Neural cell (in vitro differentiated cells): ENCODE measurements at regions not wholly inside any gene's neighbourhood (a gene's known extent, or its start where the extent isn't known, plus 50 kb on each side); places are given as distances from the start of the nearest gene placed in this dataset.

Experiments
- H2AFZ ChIP-seq: fragments of 200-600, 300-800 bp; sonication (generic), shearing (Covaris generic); 2 replicates; pipeline ENCODE4 v1.6.0; 2014; ENCODE audit warnings: low read depth, mild to moderate bottlenecking, antibody characterized with exemption, low read length, moderate library complexity
- H3F3A ChIP-seq: fragments of 200-600 bp; shearing (Covaris generic); 2 replicates; pipeline ENCODE4 v1.6.1; 2016; ENCODE audit warnings: mild to moderate bottlenecking, moderate library complexity, mixed read lengths, antibody characterized with exemption, low read length; ENCODE audit not compliant: insufficient read depth, poor library complexity, severe bottlenecking
- H3K27ac ChIP-seq: fragments of 200-600, 300-800 bp; sonication (generic), shearing (Covaris generic); 2 replicates; pipeline ENCODE4 v1.5.1; 2014; ENCODE audit warnings: mild to moderate bottlenecking, low read length, moderate library complexity
- H3K27me3 ChIP-seq: fragments of 300-800, 200-600 bp; sonication (generic), shearing (Covaris generic); 2 replicates; pipeline ENCODE4 v1.6.0; 2014; ENCODE audit warnings: mild to moderate bottlenecking, low read depth, low read length, moderate library complexity; ENCODE audit not compliant: insufficient read depth
- H3K36me3 ChIP-seq: fragments of 300-800, 200-600 bp; sonication (generic), shearing (Covaris generic); 2 replicates; pipeline ENCODE4 v1.5.1; 2014; ENCODE audit warnings: mild to moderate bottlenecking, antibody characterized with exemption, low read length, moderate library complexity; ENCODE audit not compliant: insufficient read depth
- H3K4me2 ChIP-seq: fragments of 300-800, 200-600 bp; sonication (generic), shearing (Covaris generic); 2 replicates; pipeline ENCODE4 v1.6.0; 2014; ENCODE audit warnings: mild to moderate bottlenecking, low read length
- H3K4me3 ChIP-seq: fragments of 300-800, 200-600 bp; sonication (generic), shearing (Covaris generic); 2 replicates; pipeline ENCODE4 v1.5.1; 2014; ENCODE audit warnings: mild to moderate bottlenecking, low read length, moderate library complexity
- H3K79me2 ChIP-seq: fragments of 200-600 bp; shearing (Covaris generic); replicated peaks from 2 replicates; pipeline ENCODE4 v1.6.0; 2014; ENCODE audit warnings: mild to moderate bottlenecking, low read length, moderate library complexity; ENCODE audit not compliant: insufficient read depth
- H3K9ac ChIP-seq: fragments of 300-800, 200-600 bp; sonication (generic), shearing (Covaris generic); 2 replicates; pipeline ENCODE4 v1.6.1; 2016; ENCODE audit warnings: mild to moderate bottlenecking, low read length, mixed read lengths
- H3K9me2 ChIP-seq: fragments of 200-600 bp; shearing (Covaris generic); 2 replicates; pipeline ENCODE4 v1.6.1; 2016; ENCODE audit warnings: mild to moderate bottlenecking, low read length, mixed read lengths; ENCODE audit not compliant: insufficient read depth
- H3K9me3 ChIP-seq: fragments of 200-600, 300-800 bp; sonication (generic), shearing (Covaris generic); 2 replicates; pipeline ENCODE4 v1.6.1; 2016; ENCODE audit warnings: mild to moderate bottlenecking, mixed run types, low read length, moderate library complexity, mixed read lengths
- H4K20me1 ChIP-seq: fragments of 200-600 bp; shearing (Covaris generic); 2 replicates; pipeline ENCODE4 v1.6.1; 2016; ENCODE audit warnings: mild to moderate bottlenecking, mixed run types; ENCODE audit not compliant: insufficient read depth
- EP300 ChIP-seq: fragments of 450-650 bp; conservative IDR thresholded peaks from 2 replicates; pipeline ENCODE4 v1.6.1; 2014; ENCODE audit warnings: antibody characterized with exemption, mild to moderate bottlenecking, moderate library complexity; ENCODE audit not compliant: poor library complexity, severe bottlenecking
- EZH2 ChIP-seq: fragments of 200-600, 300-800 bp; shearing (Covaris generic), sonication (generic); IDR thresholded peaks from 2 replicates; pipeline ENCODE4 v1.6.1; 2014; ENCODE audit warnings: antibody characterized with exemption, low read length, borderline replicate concordance, mild to moderate bottlenecking; ENCODE audit not compliant: insufficient read depth, poor library complexity, severe bottlenecking
- MXI1 ChIP-seq: fragments of 450-650 bp; conservative IDR thresholded peaks from 2 replicates; pipeline ENCODE4 v1.6.1; 2014; ENCODE audit warnings: antibody characterized with exemption, mild to moderate bottlenecking; ENCODE audit not compliant: poor library complexity, severe bottlenecking
- POLR2AphosphoS5 ChIP-seq: IDR thresholded peaks from 2 replicates; pipeline ENCODE4 v1.6.1; 2012
- RAD21 ChIP-seq: fragments of 450-650 bp; conservative IDR thresholded peaks from 2 replicates; pipeline ENCODE4 v1.6.1; 2014; ENCODE audit warnings: antibody characterized with exemption, mild to moderate bottlenecking, moderate library complexity
- SMC3 ChIP-seq: fragments of 450-650 bp; conservative IDR thresholded peaks from 2 replicates; pipeline ENCODE4 v1.6.1; 2014; ENCODE audit warnings: antibody characterized with exemption, mild to moderate bottlenecking, moderate library complexity; ENCODE audit not compliant: poor library complexity
- TAF1 ChIP-seq: IDR thresholded peaks from 2 replicates; pipeline ENCODE4 v1.6.1; 2012; ENCODE audit warnings: low read depth
- TF ChIP-seq, protein P1 (sequence below): fragments of 450-650 bp; IDR thresholded peaks from 2 replicates; pipeline ENCODE4 v1.5.1; 2014; ENCODE audit warnings: antibody characterized with exemption, mild to moderate bottlenecking, moderate library complexity; ENCODE audit not compliant: poor library complexity, severe bottlenecking
- TF ChIP-seq, protein P2 (sequence below): IDR thresholded peaks from 2 replicates; pipeline ENCODE4 v1.6.1; 2012; ENCODE audit warnings: borderline replicate concordance

DNA sequence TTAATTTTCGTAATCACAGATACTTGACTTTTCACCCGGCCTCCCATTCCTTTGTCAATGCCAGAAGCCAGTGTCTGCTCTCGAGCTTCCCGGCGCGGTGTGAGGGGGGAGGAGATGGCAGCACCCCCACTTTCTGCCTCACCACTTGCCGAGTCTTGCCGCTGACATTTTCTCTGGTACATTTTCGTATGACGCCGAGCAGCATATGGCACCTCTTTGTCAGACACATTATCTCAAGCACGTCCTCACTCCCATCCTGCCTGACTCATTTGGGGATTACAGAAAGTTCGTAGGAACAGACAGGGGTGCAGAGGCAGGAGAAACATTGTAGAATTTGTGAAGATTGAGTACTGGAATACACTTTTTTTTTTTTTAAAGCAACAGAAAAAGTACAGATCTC, 60.8 kb upstream of the SORCS3 start:
- no peak overlapping the region for H3K9ac ChIP-seq
- no peaks in the 10 kb centered on the region for H3K79me2 ChIP-seq
- H3K36me3 ChIP-seq = no peaks in the 10 kb centered on the region
- no peak overlapping the region for H3K4me2 ChIP-seq
- no peaks in the 10 kb centered on the region for H3K27me3 ChIP-seq
- no peaks in the 10 kb centered on the region for H3K9me3 ChIP-seq
- TF ChIP-seq TAF1 (no peak), EP300 (no peak), POLR2AphosphoS5 (no peak), EZH2 (no peak)
- TF ChIP-seq, protein P1, sequence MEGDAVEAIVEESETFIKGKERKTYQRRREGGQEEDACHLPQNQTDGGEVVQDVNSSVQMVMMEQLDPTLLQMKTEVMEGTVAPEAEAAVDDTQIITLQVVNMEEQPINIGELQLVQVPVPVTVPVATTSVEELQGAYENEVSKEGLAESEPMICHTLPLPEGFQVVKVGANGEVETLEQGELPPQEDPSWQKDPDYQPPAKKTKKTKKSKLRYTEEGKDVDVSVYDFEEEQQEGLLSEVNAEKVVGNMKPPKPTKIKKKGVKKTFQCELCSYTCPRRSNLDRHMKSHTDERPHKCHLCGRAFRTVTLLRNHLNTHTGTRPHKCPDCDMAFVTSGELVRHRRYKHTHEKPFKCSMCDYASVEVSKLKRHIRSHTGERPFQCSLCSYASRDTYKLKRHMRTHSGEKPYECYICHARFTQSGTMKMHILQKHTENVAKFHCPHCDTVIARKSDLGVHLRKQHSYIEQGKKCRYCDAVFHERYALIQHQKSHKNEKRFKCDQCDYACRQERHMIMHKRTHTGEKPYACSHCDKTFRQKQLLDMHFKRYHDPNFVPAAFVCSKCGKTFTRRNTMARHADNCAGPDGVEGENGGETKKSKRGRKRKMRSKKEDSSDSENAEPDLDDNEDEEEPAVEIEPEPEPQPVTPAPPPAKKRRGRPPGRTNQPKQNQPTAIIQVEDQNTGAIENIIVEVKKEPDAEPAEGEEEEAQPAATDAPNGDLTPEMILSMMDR = no peak
- H4K20me1 ChIP-seq = no peaks in the 10 kb centered on the region
- H3K27ac ChIP-seq = no peak overlapping the region
- no peaks in the 10 kb centered on the region for H3K9me2 ChIP-seq
- H3K4me3 ChIP-seq = no peak overlapping the region
- no peaks in the 10 kb centered on the region for H3F3A ChIP-seq
- H2AFZ ChIP-seq = no peak overlapping the region

DNA sequence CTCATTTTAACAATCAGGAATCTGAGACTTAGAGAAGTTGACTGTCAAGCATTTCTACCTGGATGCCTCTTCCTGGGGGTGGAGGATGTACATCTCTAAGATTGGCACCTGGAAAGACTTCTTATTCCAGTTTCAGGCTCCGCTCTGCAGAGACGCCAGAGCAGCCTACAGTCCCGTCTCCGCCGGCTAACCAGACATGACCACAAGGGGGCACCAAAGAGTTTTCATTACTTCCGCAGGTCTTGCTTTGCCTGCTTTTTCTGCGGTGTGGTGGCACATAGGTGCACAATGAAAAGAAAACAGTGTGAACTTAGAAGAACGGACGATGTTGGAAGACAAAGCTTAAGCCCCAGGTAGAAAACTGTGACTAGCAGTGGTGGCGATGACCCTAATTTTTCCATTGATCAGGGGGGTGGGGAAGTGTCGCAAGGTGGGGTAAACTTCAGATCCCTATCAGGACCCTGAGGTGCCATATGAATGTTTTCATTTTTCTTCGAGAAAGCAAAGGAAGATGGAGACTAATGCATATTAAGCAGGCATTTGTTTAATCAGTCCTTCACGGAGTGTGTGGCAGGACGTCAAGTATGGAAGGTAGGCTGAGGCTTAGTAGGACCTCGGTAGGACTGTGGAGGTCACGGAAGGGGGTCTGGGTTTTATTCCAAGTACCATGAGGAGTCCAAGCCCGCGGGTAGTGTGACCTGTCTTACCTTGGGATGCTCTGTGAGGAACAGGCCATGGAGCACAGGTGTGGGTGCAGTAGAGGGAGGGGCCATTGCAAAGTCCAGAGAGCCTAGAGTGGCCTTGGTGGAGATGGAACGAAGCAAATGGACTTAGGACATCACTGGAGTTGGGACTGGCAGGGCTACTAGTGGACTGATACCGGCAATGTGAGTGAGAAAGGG, 60.1 kb upstream of the SORCS3 start:
- TF ChIP-seq POLR2AphosphoS5 = no peak
- TF ChIP-seq RAD21 = peak; percentile 83
- no peak for TF ChIP-seq EZH2
- TF ChIP-seq, protein P2, sequence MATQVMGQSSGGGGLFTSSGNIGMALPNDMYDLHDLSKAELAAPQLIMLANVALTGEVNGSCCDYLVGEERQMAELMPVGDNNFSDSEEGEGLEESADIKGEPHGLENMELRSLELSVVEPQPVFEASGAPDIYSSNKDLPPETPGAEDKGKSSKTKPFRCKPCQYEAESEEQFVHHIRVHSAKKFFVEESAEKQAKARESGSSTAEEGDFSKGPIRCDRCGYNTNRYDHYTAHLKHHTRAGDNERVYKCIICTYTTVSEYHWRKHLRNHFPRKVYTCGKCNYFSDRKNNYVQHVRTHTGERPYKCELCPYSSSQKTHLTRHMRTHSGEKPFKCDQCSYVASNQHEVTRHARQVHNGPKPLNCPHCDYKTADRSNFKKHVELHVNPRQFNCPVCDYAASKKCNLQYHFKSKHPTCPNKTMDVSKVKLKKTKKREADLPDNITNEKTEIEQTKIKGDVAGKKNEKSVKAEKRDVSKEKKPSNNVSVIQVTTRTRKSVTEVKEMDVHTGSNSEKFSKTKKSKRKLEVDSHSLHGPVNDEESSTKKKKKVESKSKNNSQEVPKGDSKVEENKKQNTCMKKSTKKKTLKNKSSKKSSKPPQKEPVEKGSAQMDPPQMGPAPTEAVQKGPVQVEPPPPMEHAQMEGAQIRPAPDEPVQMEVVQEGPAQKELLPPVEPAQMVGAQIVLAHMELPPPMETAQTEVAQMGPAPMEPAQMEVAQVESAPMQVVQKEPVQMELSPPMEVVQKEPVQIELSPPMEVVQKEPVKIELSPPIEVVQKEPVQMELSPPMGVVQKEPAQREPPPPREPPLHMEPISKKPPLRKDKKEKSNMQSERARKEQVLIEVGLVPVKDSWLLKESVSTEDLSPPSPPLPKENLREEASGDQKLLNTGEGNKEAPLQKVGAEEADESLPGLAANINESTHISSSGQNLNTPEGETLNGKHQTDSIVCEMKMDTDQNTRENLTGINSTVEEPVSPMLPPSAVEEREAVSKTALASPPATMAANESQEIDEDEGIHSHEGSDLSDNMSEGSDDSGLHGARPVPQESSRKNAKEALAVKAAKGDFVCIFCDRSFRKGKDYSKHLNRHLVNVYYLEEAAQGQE = no peak
- TF ChIP-seq EP300 = no peak
- TF ChIP-seq, protein P1 = peak; percentile 80
- TF ChIP-seq MXI1 = no peak
- TF ChIP-seq SMC3 = peak; percentile 84
- TF ChIP-seq TAF1 = no peak
- no peak overlapping the region for H3K4me3 ChIP-seq
- no peaks in the 10 kb centered on the region for H3K9me2 ChIP-seq
- H2AFZ ChIP-seq = no peak overlapping the region
- H3F3A ChIP-seq = no peaks in the 10 kb centered on the region
- H3K36me3 ChIP-seq = no peaks in the 10 kb centered on the region
- H3K27me3 ChIP-seq = no peaks in the 10 kb centered on the region
- no peak overlapping the region for H3K4me2 ChIP-seq
- H3K9ac ChIP-seq = no peak overlapping the region
- H3K27ac ChIP-seq = no peak overlapping the region
- no peaks in the 10 kb centered on the region for H3K79me2 ChIP-seq
- H4K20me1 ChIP-seq = no peaks in the 10 kb centered on the region
- H3K9me3 ChIP-seq = no peaks in the 10 kb centered on the region
